ENCODE measurements at regions not wholly inside any gene's neighbourhood (a gene's known extent, or its start where the extent isn't known, plus 50 kb on each side); places are given as distances from the start of the nearest gene placed in this dataset.

- H3K4me1 ChIP-seq = no peaks in the 10 kb centered on the region
- no peaks in the 10 kb centered on the region for H3K9me3 ChIP-seq
- H3K27ac ChIP-seq = no peak overlapping the region
- no peaks in the 10 kb centered on the region for H3K36me3 ChIP-seq
- no peaks in the 10 kb centered on the region for H3K27me3 ChIP-seq
- TF ChIP-seq POLR2A (IDR thresholded peaks at IDR 0.05) (no peak), CTCF (IDR thresholded peaks at IDR 0.05 in 4 of 5, conservative IDR thresholded peaks at IDR 0.05 in 1 of 5) (no peak)
- intact Hi-C loops (cut with DNase I; ENCODE audit: low total_unique reads) (no loop called here), in situ Hi-C loops (cut with MboI; ENCODE audit: low sequenced_read_pairs in 4 of 4) (no loop called here)
- no peak overlapping the region for H3K4me3 ChIP-seq
- ATAC-seq (no peak), DNase-seq (no peak)
Measured at GRCh38 chr5:167448376-167448775, 843.1 kb upstream of the WWC1 start.

- Histone ChIP-seq H3K27ac (no peak overlapping the region), H3K4me1 (no peaks in the 10 kb centered on the region), H3K9me3 (no peaks in the 10 kb centered on the region), H3K36me3 (no peaks in the 10 kb centered on the region), H3K27me3 (no peaks in the 10 kb centered on the region), H3K4me3 (no peak overlapping the region)
- ATAC-seq (no peak), DNase-seq (no peak)
- intact Hi-C loops (cut with DNase I; ENCODE audit: low total_unique reads) (no loop called here), in situ Hi-C loops (cut with MboI; ENCODE audit: low sequenced_read_pairs in 4 of 4) (no loop called here)
- no peak for TF ChIP-seq CTCF (IDR thresholded peaks at IDR 0.05 in 4 of 5, conservative IDR thresholded peaks at IDR 0.05 in 1 of 5)
- no peak for TF ChIP-seq POLR2A (IDR thresholded peaks at IDR 0.05)
Measured at GRCh38 chr5:167451076-167451475, 840.4 kb upstream of the WWC1 start.

GRCh38 chr5:167452136-167452535, 839.3 kb upstream of the WWC1 start:
- Histone ChIP-seq H3K4me1 (no peaks in the 10 kb centered on the region), H3K9me3 (no peaks in the 10 kb centered on the region), H3K27me3 (no peaks in the 10 kb centered on the region), H3K36me3 (no peaks in the 10 kb centered on the region), H3K4me3 (no peak overlapping the region), H3K27ac (no peak overlapping the region)
- ATAC-seq = no peak
- in situ Hi-C loops (cut with MboI; ENCODE audit: low sequenced_read_pairs in 4 of 4) (no loop called here), intact Hi-C loops (cut with DNase I; ENCODE audit: low total_unique reads) (no loop called here)
- TF ChIP-seq POLR2A (IDR thresholded peaks at IDR 0.05) = no peak
- TF ChIP-seq CTCF (IDR thresholded peaks at IDR 0.05 in 4 of 5, conservative IDR thresholded peaks at IDR 0.05 in 1 of 5) = no peak
- no peak for DNase-seq

GRCh38 chr5:167453246-167454030, 838.0 kb upstream of the WWC1 start:
- TF ChIP-seq CTCF (IDR thresholded peaks at IDR 0.05 in 4 of 5, conservative IDR thresholded peaks at IDR 0.05 in 1 of 5) (no peak), POLR2A (IDR thresholded peaks at IDR 0.05) (no peak)
- no peak overlapping the region for H3K27ac ChIP-seq
- ATAC-seq (no peak), DNase-seq (no peak)
- in situ Hi-C loops (cut with MboI; ENCODE audit: low sequenced_read_pairs in 4 of 4) (no loop called here), intact Hi-C loops (cut with DNase I; ENCODE audit: low total_unique reads) (no loop called here)
- no peak overlapping the region for H3K4me3 ChIP-seq
- no peaks in the 10 kb centered on the region for H3K36me3 ChIP-seq
- H3K4me1 ChIP-seq = no peaks in the 10 kb centered on the region
- no peaks in the 10 kb centered on the region for H3K9me3 ChIP-seq
- no peaks in the 10 kb centered on the region for H3K27me3 ChIP-seq

GRCh38 chr5:167458412-167458811, 833.0 kb upstream of the WWC1 start:
- H3K36me3 ChIP-seq = no peaks in the 10 kb centered on the region
- no peaks in the 10 kb centered on the region for H3K27me3 ChIP-seq
- ATAC-seq = no peak
- TF ChIP-seq CTCF (IDR thresholded peaks at IDR 0.05 in 4 of 5, conservative IDR thresholded peaks at IDR 0.05 in 1 of 5) = no peak
- no peak for TF ChIP-seq POLR2A (IDR thresholded peaks at IDR 0.05)
- no peak overlapping the region for H3K27ac ChIP-seq
- H3K9me3 ChIP-seq = no peaks in the 10 kb centered on the region
- no peak for DNase-seq
- intact Hi-C loops (cut with DNase I; ENCODE audit: low total_unique reads) (no loop called here), in situ Hi-C loops (cut with MboI; ENCODE audit: low sequenced_read_pairs in 4 of 4) (no loop called here)
- H3K4me1 ChIP-seq = no peaks in the 10 kb centered on the region
- H3K4me3 ChIP-seq = no peak overlapping the region

Data from gastrocnemius medialis (tissue), 4 donors.